PC-9 (cell line): ENCODE measurements at regions not wholly inside any gene's neighbourhood (a gene's known extent, or its start where the extent isn't known, plus 50 kb on each side); places are given as distances from the start of the nearest gene placed in this dataset.
"Not testable (repeated sequence)": the region's sequence is repeated elsewhere in the genome, so short reads cannot be mapped to it uniquely, and the experiment has no call there.

Experiments
- CTCF ChIP-seq: fragments of 200-600 bp; sonication (generic); conservative IDR thresholded peaks from 2 replicates; pipeline ENCODE4 v1.6.1; 2017; ENCODE audit warnings: mixed run types, antibody characterized with exemption, mild to moderate bottlenecking, moderate library complexity
- EZH2 ChIP-seq: fragments of 200-600 bp; sonication (generic); IDR thresholded peaks from 2 replicates; pipeline ENCODE4 v1.8.0; 2017; ENCODE audit warnings: antibody characterized with exemption, low read depth

GRCh38 chr16:29348748-29349147, 57.8 kb downstream of the NPIPB11 start:
- not testable (repeated sequence) for TF ChIP-seq CTCF, EZH2
